ENCODE measurements at regions not wholly inside any gene's neighbourhood (a gene's known extent, or its start where the extent isn't known, plus 50 kb on each side); places are given as distances from the start of the nearest gene placed in this dataset.

- H3K9me3 ChIP-seq (replicated peaks): peaks cover 11% of the 10 kb centered on the region
- H3K4me3 ChIP-seq: no peak overlapping the region
- peaks cover 5% of the 10 kb centered on the region; the same call in 1 of the 2 replicates for H3K4me1 ChIP-seq
- no peak overlapping the region for H3K27ac ChIP-seq
- peak; percentile 5 to 7 for DNase-seq
- H3K27me3 ChIP-seq: no peaks in the 10 kb centered on the region
- no peaks in the 10 kb centered on the region; the same call in 1 of the 2 replicates for H3K36me3 ChIP-seq
Observed at GRCh38 chrX:10859353-10859752, 239.0 kb upstream of the MID1 start.

GRCh38 chrX:10875995-10876394, 235.1 kb upstream of the HCCS start:
- no peak for DNase-seq
- no peaks in the 10 kb centered on the region for H3K27me3 ChIP-seq
- H3K4me1 ChIP-seq: no peaks in the 10 kb centered on the region
- no peak overlapping the region for H3K4me3 ChIP-seq
- no peak overlapping the region for H3K27ac ChIP-seq
- H3K9me3 ChIP-seq (replicated peaks): 0 out of 2 replicates have a peak, but pooled peaks cover 3% of the 10 kb centered on the region
- no peaks in the 10 kb centered on the region; the same call in 1 of the 2 replicates for H3K36me3 ChIP-seq

- no peaks in the 10 kb centered on the region for H3K27me3 ChIP-seq
- H3K36me3 ChIP-seq: no peaks in the 10 kb centered on the region; the same call in 1 of the 2 replicates
- peaks cover 16% of the 10 kb centered on the region for H3K4me1 ChIP-seq
- 0 out of 2 replicates have a peak, but pooled peaks cover 3% of the 10 kb centered on the region for H3K9me3 ChIP-seq (replicated peaks)
- no peak for DNase-seq
- no peak overlapping the region for H3K4me3 ChIP-seq
- no peak overlapping the region for H3K27ac ChIP-seq
Observed at GRCh38 chrX:10882484-10882883, 228.6 kb upstream of the HCCS start.

GRCh38 chrX:10884246-10884645, 226.9 kb upstream of the HCCS start:
- no peak overlapping the region for H3K27ac ChIP-seq
- DNase-seq: peak; percentile 13 to 41

GRCh38 chrX:10892621-10893225, 218.4 kb upstream of the HCCS start:
- Histone ChIP-seq H3K4me3 (no peak overlapping the region), H3K27ac (no peak overlapping the region), H3K36me3 (no peaks in the 10 kb centered on the region), H3K4me1 (peaks cover 12% of the 10 kb centered on the region; the same call in 1 of the 2 replicates), H3K27me3 (no peaks in the 10 kb centered on the region), H3K9me3 (replicated peaks) (no peaks in the 10 kb centered on the region)
- DNase-seq: no peak

More at GRCh38 chrX:10884246-10884645, 226.9 kb upstream of the HCCS start:
- no peak overlapping the region for H3K4me3 ChIP-seq
- peaks cover 27% of the 10 kb centered on the region for H3K4me1 ChIP-seq
- no peaks in the 10 kb centered on the region for H3K27me3 ChIP-seq
- no peaks in the 10 kb centered on the region; the same call in 1 of the 2 replicates for H3K36me3 ChIP-seq
- 0 out of 2 replicates have a peak, but pooled peaks cover 3% of the 10 kb centered on the region for H3K9me3 ChIP-seq (replicated peaks)

GRCh38 chrX:10893366-10893765, 217.8 kb upstream of the HCCS start:
- Histone ChIP-seq H3K36me3 (no peaks in the 10 kb centered on the region), H3K4me3 (no peak overlapping the region), H3K4me1 (peaks cover 10% of the 10 kb centered on the region; the same call in 1 of the 2 replicates), H3K27ac (no peak overlapping the region), H3K9me3 (replicated peaks) (no peaks in the 10 kb centered on the region), H3K27me3 (no peaks in the 10 kb centered on the region)
- DNase-seq: no peak

GRCh38 chrX:10893976-10894375, 217.2 kb upstream of the HCCS start:
- Histone ChIP-seq H3K9me3 (replicated peaks) (no peaks in the 10 kb centered on the region), H3K27me3 (no peaks in the 10 kb centered on the region), H3K4me3 (no peak overlapping the region), H3K27ac (no peak overlapping the region), H3K36me3 (no peaks in the 10 kb centered on the region), H3K4me1 (peaks cover 4% of the 10 kb centered on the region; the same call in 1 of the 2 replicates)
- DNase-seq: no peak

- H3K36me3 ChIP-seq: no peaks in the 10 kb centered on the region
- no peak for DNase-seq
- no peak overlapping the region for H3K4me3 ChIP-seq
Observed at GRCh38 chrX:10897768-10898167, 213.4 kb upstream of the HCCS start.

GRCh38 chrX:10900585-10901289, 210.4 kb upstream of the HCCS start:
- H3K4me1 ChIP-seq: peaks cover 8% of the 10 kb centered on the region; the same call in 1 of the 2 replicates
- H3K27me3 ChIP-seq: no peaks in the 10 kb centered on the region
- no peak overlapping the region for H3K4me3 ChIP-seq
- H3K27ac ChIP-seq: no peak overlapping the region
- no peak for DNase-seq
- no peaks in the 10 kb centered on the region for H3K9me3 ChIP-seq (replicated peaks)
- H3K36me3 ChIP-seq: no peaks in the 10 kb centered on the region

More at GRCh38 chrX:10897768-10898167, 213.4 kb upstream of the HCCS start:
- H3K4me1 ChIP-seq: peaks cover 8% of the 10 kb centered on the region; the same call in 1 of the 2 replicates
- H3K9me3 ChIP-seq (replicated peaks): no peaks in the 10 kb centered on the region
- H3K27me3 ChIP-seq: no peaks in the 10 kb centered on the region
- no peak overlapping the region for H3K27ac ChIP-seq

GRCh38 chrX:10901290-10901633, 209.9 kb upstream of the HCCS start:
- H3K4me1 ChIP-seq: peaks cover 8% of the 10 kb centered on the region; the same call in 1 of the 2 replicates
- DNase-seq: no peak
- no peak overlapping the region for H3K4me3 ChIP-seq
- H3K27ac ChIP-seq: no peak overlapping the region
- no peaks in the 10 kb centered on the region for H3K27me3 ChIP-seq
- no peaks in the 10 kb centered on the region for H3K36me3 ChIP-seq
- H3K9me3 ChIP-seq (replicated peaks): no peaks in the 10 kb centered on the region

- peaks cover 8% of the 10 kb centered on the region; the same call in 1 of the 2 replicates for H3K4me1 ChIP-seq
- DNase-seq: no peak
- no peak overlapping the region for H3K27ac ChIP-seq
- H3K36me3 ChIP-seq: no peaks in the 10 kb centered on the region
- no peak overlapping the region for H3K4me3 ChIP-seq
- H3K27me3 ChIP-seq: no peaks in the 10 kb centered on the region
- 0 out of 2 replicates have a peak, but pooled peaks cover 1% of the 10 kb centered on the region for H3K9me3 ChIP-seq (replicated peaks)
Observed at GRCh38 chrX:10902001-10902400, 209.1 kb upstream of the HCCS start.

- no peaks in the 10 kb centered on the region for H3K36me3 ChIP-seq
- DNase-seq: no peak
- H3K27me3 ChIP-seq: no peaks in the 10 kb centered on the region
- peaks cover 8% of the 10 kb centered on the region; the same call in 1 of the 2 replicates for H3K4me1 ChIP-seq
- no peak overlapping the region for H3K27ac ChIP-seq
- no peak overlapping the region for H3K4me3 ChIP-seq
- H3K9me3 ChIP-seq (replicated peaks): 0 out of 2 replicates have a peak, but pooled peaks cover 4% of the 10 kb centered on the region
Observed at GRCh38 chrX:10903523-10903922, 207.6 kb upstream of the HCCS start.

GRCh38 chrX:10904220-10904619, 206.9 kb upstream of the HCCS start:
- Histone ChIP-seq H3K9me3 (replicated peaks) (0 out of 2 replicates have a peak, but pooled peaks cover 4% of the 10 kb centered on the region), H3K27ac (no peak overlapping the region), H3K27me3 (no peaks in the 10 kb centered on the region), H3K4me1 (peaks cover 8% of the 10 kb centered on the region; the same call in 1 of the 2 replicates), H3K4me3 (no peak overlapping the region), H3K36me3 (no peaks in the 10 kb centered on the region)
- DNase-seq: no peak

- DNase-seq: no peak
- no peaks in the 10 kb centered on the region for H3K4me1 ChIP-seq
- H3K36me3 ChIP-seq: no peaks in the 10 kb centered on the region
- 0 out of 2 replicates have a peak, but pooled peaks cover 4% of the 10 kb centered on the region for H3K9me3 ChIP-seq (replicated peaks)
- no peak overlapping the region for H3K4me3 ChIP-seq
- H3K27me3 ChIP-seq: no peaks in the 10 kb centered on the region
- H3K27ac ChIP-seq: no peak overlapping the region
Observed at GRCh38 chrX:10906866-10907265, 204.3 kb upstream of the HCCS start.

GRCh38 chrX:10922159-10922558, 189.0 kb upstream of the HCCS start:
- DNase-seq: peak in 1 of 2 experiments; percentile 6
- no peaks in the 10 kb centered on the region for H3K27me3 ChIP-seq
- no peaks in the 10 kb centered on the region for H3K36me3 ChIP-seq
- 0 out of 2 replicates have a peak, but pooled peaks cover 3% of the 10 kb centered on the region for H3K9me3 ChIP-seq (replicated peaks)
- no peak overlapping the region for H3K4me3 ChIP-seq
- H3K4me1 ChIP-seq: peaks cover 5% of the 10 kb centered on the region
- no peak overlapping the region for H3K27ac ChIP-seq

Data from SJCRH30 (cell line).